GM18508 (cell line): ENCODE measurements at regions not wholly inside any gene's neighbourhood (a gene's known extent, or its start where the extent isn't known, plus 50 kb on each side); places are given as distances from the start of the nearest gene placed in this dataset.
"Not testable (repeated sequence)": the region's sequence is repeated elsewhere in the genome, so short reads cannot be mapped to it uniquely, and the experiment has no call there.

ENCODE experiments used
- ATAC-seq: cut with Tn5 transposase; IDR thresholded peaks from one replicate; pipeline ENCODE4 v1.9.1; 2021; ENCODE audit warnings: moderate number of reproducible peaks; ENCODE audit not compliant: insufficient read depth, unreplicated experiment

DNA sequence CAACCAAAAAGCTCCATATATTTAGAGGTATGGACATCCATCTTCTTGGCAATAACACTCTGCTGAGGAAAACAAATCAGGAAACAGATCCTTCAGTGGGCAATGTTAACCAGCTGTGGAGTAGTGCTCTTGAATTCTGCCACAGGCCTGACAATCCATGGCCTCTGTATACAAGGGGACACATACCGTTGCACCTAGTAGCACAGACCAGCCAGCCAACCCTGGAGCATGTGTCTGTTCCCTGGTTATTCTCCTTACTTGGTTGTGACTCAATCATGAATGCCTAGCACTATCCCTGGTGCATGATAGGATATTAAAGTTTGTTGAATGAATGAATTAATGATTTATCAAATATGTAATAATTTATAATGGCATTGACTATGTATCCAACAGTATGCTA lies 261.4 kb upstream of the MGAT5 start:
- ATAC-seq, result no peak

DNA sequence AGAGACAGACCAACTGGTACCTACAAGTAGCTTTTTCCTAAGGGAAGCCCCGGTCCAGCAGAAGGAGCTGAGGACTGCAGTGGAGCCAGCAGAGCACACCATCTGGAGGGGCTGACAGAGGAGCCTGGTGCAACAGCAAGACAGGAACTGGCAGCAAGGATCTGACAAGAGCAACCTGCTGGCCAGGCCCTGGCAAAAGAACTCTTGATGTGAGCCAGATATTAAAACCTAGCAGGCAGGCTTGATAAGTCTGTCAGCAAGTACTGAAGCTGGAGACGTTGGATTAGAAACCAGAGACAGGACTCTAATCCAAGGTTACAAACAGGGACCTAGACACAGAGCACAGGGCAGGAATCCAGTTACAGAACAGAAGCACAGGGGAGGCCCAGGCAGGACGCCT lies 260.7 kb upstream of the MGAT5 start:
- ATAC-seq, result no peak

DNA sequence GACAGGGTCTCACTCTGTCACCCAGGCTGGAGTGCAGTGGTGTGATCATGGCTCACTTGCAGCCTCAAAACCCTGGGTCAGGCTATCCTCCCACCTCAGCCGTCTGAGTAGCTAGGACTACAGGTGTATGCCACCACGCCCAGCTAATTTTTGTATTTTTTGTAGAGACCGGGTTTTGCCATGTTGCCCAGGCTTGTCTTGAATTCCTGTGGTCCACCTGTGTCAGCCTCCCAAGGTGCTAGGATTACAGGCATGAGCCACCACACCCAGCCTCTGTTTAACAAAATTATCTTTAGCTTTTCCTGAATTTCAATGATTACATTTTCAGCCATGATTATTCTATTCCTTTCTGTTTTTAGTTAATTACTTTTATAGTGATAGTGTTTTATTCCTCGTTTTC lies 255.1 kb upstream of the MGAT5 start:
- ATAC-seq, result not testable (repeated sequence)

DNA sequence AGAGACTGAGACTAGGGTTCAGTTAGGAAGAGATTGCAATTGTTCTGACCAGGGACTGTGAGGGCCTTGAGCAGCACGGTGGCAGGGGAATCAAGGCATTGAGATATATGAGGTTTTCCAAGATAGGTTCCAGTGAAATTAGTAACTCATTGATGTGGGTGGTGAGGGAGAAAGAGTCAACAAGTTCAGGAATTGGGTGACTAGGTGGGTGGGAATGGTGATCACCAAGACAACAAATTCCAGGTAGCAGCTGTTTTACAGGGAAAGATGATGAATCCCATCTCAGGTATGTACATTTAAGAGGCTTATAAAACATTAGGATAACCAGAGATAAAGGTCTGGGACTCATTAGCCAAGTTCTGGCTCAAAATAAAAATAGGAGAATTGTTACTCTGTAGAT lies 251.5 kb upstream of the MGAT5 start:
- ATAC-seq, result no peak

DNA sequence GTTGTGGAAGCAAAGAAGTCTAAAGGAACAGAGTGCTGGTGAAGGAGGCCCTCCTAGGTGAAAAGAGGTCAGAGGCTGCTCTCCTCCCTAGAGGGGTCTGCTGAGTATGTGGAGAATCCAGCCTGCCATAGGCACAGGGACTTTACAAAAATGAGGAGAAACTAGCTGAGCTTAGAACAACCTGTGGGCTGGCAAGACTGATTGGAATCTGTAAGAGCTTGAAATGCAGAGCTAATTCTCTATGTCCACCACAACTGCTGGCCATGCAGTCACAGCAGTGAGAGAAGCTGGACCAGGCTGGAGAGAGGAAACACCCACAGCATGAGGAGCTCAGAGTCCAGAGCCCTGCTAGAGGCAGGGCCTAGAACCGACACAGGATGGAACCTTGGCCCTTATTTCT lies 251.0 kb upstream of the MGAT5 start:
- no peak for ATAC-seq

DNA sequence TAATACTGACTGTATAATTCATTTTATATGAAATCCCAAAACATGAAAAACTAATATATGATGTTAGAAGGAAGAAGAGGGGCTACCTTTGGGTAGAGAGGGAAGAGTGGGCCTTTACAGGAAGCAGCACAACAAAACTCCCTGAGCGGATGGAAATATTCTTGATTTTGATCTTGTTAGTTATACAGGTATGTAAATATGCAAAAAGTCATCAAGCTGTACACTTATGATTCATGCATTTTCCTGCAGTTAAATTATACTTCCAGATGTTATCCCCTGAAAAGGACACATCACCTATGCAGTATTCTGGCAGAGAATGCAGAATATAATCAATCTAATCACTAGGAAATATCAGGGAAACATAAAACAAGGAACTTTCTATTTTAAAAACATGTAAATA lies 249.4 kb upstream of the MGAT5 start:
- no peak for ATAC-seq

DNA sequence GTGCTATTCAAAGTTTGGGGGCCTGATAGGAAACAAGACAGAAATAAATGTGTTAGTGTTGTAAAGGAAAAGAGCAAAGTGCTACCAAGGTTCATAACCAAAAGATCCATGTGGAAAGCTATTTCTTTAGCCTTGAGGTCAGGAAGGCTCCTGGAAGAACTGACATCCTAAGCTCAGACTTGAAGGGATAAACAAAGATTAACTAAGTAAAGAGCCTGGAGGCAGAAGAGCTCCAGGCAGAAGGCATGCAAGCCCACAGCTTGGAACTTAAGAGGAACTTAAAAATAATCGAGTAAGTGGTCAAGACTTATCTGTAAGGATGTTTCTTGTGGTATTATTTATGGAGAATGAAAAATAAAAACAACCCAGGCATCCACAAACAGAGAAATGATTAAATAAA lies 245.0 kb upstream of the MGAT5 start:
- no peak for ATAC-seq

DNA sequence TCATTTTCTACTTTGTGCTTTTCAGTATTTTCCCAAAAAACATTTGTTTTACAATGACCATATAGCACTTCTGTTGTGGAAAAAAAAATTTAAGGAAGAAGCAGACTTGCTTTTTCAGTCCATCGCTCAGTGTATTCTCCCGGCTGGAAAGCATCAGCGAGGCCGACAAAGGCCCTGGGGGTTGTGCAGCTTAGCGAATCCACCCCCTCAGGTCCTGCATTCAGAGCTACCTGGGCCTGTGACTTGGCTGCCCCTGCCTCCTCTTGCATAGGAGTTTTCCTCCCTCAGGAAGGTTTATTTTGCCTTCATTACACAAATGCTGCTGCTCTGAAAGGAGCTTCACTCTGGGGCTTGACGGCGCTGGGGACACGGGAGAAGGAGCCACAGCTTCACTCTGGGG lies 244.4 kb upstream of the MGAT5 start:
- no peak for ATAC-seq

DNA sequence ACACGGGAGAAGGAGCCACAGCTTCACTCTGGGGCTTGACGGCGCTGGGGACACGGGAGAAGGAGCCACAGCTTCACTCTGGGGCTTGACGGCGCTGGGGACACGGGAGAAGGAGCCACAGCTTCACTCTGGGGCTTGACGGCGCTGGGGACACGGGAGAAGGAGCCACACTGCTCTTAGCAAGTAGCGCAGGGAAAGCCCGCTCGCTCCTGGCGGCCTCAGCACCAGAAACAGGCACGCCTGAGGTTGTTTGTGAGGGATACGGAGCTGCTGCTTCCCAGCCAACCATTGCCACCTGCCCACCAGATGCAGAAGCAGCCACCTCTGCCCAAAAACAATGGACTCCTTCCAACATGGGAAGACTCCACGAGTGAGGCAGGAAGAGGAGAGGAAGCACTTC lies 244.0 kb upstream of the MGAT5 start:
- not testable (repeated sequence) for ATAC-seq

DNA sequence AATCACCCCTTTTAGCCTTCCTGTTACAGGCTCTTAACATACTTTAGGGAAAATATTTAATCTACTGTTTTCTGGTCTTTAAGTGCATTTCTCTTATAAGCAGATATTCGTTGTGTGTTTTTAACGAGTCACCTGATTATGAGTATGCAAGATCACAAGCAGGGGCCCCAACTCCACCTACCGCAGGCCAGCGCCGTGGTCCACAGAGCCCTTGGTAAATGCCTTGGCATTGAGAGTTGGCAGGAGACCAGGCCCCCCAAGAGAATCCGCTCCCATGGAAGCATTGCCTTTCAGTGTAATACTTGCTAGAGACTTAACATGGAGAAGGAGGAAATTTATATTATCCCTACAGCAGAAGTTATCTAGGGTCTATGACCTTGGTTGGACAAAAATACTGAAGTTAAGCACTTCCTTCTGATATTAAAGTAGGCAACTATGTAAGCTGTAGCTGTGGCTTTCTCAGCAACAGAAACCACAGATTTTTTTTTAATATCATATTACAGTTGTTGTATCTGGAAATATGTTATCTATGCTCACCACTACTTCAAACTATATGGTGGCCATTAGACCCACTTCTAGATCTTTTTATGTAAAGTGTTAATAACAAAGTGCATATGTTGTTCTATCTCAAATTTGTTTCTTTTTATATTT lies 241.8 kb upstream of the MGAT5 start:
- ATAC-seq, result no peak

DNA sequence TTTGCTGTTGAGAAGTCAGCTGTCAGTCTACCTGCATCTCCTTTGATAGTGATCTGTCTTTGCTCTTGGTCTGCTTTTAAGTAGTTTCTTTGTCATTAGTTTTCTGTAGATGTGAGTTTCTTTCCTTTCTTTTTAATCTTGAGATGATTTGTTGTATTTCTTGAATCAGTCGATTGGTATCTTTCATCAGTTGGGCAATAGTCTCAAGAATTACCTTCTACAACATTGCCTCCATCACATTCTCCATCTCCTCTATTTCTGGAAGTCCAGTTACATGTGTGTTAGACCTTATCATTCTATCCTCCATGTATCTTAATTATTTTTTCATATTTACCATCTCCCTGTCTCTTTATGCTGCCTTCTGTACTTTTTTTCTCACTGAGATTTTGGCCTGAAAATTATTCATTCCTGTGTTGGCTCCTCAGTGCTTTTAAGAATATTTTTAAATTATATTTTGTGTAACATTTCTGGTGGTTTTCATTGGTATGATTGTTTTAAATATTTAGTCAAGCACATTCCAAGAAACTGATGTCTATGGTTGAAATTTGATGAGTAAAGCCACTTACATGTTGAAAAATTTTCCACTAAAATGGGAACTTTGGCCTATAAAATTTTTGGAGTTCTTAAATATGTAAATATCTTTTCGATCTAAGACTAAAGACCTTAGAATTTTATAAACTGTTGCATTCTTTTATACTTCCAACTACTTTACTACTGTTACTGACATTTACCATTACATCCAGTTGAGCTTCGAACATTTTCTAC lies 239.5 kb upstream of the MGAT5 start:
- no peak for ATAC-seq

DNA sequence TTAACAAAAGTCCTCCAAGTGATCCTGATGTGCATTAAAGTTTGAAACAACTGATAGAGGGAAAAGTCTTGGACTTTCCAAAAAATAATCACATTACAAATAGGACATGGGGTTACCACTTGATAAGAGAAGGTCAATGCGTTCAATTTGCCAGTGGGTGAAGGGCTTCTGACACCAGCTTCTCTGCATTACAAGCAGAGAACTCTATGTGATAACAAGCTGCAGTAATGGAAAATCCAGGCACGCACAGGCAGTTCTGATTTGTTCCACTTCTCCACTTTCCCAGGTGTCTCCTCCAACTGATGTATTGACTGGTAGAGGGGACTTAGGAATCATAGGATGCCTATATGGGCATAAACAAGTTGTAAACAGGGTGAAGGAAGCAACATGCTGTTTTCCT lies 234.0 kb upstream of the MGAT5 start:
- ATAC-seq, result no peak

DNA sequence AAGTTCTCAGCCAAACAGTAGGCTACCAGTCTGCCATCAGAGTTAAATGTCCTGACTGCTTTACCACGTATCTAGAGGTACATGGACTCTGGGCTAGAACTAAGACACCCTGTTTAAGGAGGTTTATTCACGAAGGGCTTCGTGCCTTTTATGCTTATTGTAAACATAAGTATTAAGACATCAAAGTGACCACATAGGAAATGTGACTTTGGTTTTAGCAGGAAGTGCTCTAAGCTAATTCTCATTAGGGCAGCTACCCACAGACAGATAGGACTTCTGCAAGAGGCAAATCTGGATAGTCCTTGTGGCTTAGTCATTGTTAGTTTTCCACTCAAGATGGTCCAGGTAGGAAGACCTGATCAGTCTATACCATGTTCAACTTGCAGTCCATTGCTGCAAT lies 233.3 kb upstream of the MGAT5 start:
- no peak for ATAC-seq

DNA sequence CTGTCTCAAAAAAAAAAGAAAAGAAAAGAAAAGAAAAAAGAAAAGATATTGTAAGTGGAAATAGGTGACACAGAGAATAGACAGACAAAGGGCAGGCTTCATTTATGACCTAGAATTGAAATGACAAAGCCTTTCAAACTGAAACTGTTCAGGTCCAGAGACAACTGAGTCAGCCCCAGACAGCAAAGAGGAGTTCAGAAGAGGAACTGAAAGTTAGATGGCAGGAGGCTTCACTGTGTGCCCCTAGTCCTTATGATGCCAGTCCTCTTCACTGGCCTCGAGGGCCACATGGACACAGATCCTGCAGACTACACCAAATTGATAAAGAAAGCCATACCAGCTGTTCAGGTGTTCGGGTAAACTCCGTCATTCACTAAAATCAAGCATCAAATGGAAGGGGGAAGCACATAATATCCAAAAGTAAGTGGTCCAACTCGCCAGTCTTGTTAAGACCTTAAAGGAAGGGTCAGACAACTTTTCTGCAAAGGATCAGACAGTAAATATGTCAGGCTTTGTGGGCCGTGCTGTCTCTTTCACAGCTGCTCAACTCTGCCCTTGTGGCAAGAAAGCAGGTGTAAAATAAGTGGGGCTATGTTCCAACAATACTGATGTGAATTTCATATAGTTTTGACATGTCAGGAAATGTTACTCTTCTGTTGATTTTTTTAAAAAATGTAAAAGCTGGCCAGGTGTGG lies 231.9 kb upstream of the MGAT5 start:
- ATAC-seq, result peak; percentile 93

DNA sequence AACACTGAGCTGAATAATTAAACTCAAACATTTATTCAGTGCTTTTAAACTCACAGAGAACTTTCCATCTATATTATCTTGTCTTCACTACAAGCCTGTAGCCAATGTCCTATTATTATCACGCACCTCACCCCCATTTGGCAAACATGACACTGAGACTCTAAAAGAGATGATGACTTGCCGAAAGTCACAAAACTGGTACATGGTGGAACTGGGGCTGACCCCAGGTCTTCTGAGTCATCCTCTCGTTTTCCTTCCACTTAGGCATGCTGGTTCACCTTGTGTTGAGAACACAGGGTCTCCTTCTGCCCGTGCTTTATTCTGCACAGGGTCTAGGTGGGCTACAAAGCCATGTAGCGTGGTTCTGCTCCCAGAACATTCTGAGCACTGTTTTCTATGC lies 230.0 kb upstream of the MGAT5 start:
- ATAC-seq, result no peak

DNA sequence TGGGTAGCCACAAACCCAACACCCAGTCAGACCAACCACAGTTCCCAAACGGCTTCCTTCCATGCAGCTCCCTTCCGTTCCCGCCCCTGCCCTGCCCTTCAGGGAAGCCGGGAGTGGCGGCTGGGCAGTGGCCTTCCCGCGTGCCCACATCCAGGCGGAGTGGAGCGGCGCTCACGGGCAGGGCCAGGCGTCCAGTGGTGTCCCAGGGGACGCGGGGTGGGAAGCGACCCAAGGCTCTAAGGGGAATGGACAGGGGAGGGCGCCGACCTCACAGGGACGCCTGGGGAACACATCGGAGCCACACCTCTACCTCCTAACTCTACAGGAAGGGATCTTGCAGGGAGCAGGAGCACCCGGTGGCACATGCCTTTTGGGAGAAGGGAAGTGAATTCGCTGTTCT lies 225.9 kb upstream of the MGAT5 start:
- ATAC-seq, result no peak

DNA sequence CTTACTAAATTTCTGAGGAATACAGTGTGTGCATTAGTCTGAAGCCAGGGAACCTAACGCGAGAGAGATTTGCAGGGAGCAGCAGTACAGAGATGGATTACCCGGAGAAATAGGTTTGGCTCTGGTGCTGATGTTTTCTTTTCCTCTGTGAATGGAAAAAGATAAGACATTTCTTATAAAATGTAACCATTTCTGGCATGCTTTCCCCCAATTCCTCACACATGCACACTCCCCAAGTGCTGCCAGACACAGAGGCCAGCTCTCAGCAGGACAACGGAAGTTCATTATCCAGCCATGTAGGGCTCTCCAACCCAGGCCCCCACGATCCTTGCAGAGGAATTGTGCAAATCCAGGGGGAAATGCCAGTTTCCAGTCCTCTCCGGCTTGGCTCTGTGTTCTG lies 224.5 kb upstream of the MGAT5 start:
- ATAC-seq, result no peak

DNA sequence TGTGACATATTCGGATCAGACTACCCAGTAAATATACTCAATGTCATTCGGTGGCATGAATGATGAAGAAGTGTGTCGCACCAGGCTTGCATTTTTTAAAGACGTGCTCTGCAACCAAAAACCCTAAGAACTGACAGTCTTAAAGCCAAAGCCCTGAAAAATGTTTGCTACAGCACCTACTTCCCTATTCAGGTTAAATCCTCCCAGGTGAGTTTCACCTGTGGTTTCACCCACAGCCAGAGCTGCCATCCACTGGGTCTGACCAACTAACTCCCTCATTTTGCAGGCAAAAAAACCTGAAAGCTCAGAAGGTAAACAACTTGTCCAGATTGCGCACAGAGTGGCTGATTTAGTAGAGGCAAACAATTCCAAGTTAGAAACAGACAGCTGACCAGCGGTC lies 222.3 kb upstream of the MGAT5 start:
- ATAC-seq, result no peak

DNA sequence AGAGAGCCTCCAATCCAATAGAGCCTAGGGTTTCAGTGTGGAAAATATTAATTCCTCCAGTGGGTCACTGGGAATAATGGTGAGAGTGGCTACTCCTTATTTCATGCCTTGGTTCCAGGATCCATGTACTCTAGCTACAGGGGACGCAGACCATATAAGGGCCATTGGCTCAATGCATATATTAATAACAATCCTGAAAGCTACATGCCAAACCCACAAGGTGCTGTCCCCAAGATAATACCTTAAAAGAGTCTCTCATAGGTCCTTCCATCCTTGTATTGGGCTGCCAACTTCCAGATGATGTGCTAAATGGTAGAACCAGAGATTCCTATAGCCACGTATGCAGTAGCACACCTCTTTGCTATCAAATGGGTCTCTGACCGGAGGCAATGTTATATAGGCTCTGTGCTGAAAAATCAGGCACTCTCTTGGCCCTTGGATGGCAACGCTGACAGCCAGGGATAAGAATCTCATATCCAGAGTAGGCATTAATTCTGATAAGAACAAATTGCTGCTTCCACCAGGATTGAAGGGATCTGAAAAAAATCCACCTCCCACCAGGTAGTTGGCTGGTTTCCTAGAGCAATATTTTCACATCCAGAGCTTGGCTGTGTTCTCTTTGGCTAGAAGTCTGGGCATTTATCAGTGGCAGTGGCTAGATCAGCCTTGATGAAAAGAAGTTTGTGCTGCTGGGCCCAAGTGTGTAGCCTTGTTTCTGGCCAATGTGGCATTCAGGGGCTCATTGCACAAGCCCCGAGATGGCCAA lies 218.1 kb upstream of the MGAT5 start:
- no peak for ATAC-seq

DNA sequence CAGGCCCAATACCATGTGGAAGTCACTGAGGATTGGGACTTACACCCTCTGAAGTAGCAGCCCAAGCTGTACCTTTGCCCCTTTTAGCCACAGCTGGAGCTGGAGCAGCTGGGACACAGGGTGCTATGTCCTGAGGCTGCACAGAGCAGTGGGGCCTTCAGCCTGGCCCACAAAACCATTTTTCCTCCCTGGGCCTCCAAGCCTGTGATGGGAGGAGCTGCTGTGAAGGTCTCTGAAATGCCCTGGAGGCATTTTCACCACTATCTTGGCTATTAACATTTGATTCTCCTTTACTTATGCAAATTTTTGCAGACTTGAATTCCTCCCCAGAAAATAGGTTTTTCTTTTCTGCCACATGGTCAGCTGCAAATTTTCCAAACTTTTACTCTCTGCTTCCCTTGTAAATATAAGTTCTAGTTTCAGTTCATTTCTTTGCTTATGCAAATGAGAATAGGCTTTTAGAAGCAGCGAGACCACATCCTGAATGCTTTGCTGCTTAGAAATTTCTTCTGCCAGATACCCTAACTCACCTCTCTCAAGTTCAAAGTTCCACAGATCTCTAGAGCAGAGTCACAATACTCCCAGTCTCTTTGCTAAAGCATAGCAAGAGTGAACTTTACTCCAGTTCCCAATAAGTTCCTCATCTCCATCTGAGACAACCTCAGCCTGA lies 213.8 kb upstream of the MGAT5 start:
- no peak for ATAC-seq
